HG03135 (cell line): ENCODE measurements at regions not wholly inside any gene's neighbourhood (a gene's known extent, or its start where the extent isn't known, plus 50 kb on each side); places are given as distances from the start of the nearest gene placed in this dataset.

Source experiments
- ATAC-seq: cut with Tn5 transposase; IDR thresholded peaks from one replicate; pipeline ENCODE4 v1.9.1; 2021; ENCODE audit warnings: mild to moderate bottlenecking, moderate library complexity; ENCODE audit not compliant: unreplicated experiment

GRCh38 chr1:162970021-162970420, 99.1 kb upstream of the RGS4 start:
- ATAC-seq: no peak

GRCh38 chr1:162966613-162967012, 102.5 kb upstream of the RGS4 start:
- no peak for ATAC-seq

- no peak for ATAC-seq
These were observed 103.9 kb upstream of the CCDC190 start for GRCh38 chr1:162964901-162965300.

GRCh38 chr1:162956922-162957321, 95.9 kb upstream of the CCDC190 start:
- ATAC-seq: no peak

- no peak for ATAC-seq
These were observed 93.8 kb upstream of the CCDC190 start for GRCh38 chr1:162954824-162955223.

- ATAC-seq: no peak
These were observed 92.0 kb upstream of the CCDC190 start for GRCh38 chr1:162952956-162953355.

- peak; percentile 91 for ATAC-seq
These were observed 90.8 kb upstream of the CCDC190 start for GRCh38 chr1:162951553-162952315.

GRCh38 chr1:162950187-162950586, 89.2 kb upstream of the CCDC190 start:
- no peak for ATAC-seq

GRCh38 chr1:162946701-162947100, 85.7 kb upstream of the CCDC190 start:
- ATAC-seq: no peak

GRCh38 chr1:162944974-162945674, 84.1 kb upstream of the CCDC190 start:
- no peak for ATAC-seq

- ATAC-seq: no peak
These were observed 82.6 kb upstream of the CCDC190 start for GRCh38 chr1:162943622-162944021.

- ATAC-seq: no peak
These were observed 82.1 kb upstream of the CCDC190 start for GRCh38 chr1:162942916-162943559.

- no peak for ATAC-seq
These were observed 80.0 kb upstream of the CCDC190 start for GRCh38 chr1:162941024-162941423.

GRCh38 chr1:162939035-162939434, 78.1 kb upstream of the CCDC190 start:
- no peak for ATAC-seq

- no peak for ATAC-seq
These were observed 76.9 kb upstream of the CCDC190 start for GRCh38 chr1:162937716-162938395.

GRCh38 chr1:162930976-162931560, 70.1 kb upstream of the CCDC190 start:
- no peak for ATAC-seq

GRCh38 chr1:162930532-162930931, 69.6 kb upstream of the CCDC190 start:
- no peak for ATAC-seq

GRCh38 chr1:162929177-162929576, 68.2 kb upstream of the CCDC190 start:
- ATAC-seq: no peak

- ATAC-seq: no peak
These were observed 67.2 kb upstream of the CCDC190 start for GRCh38 chr1:162928141-162928540.

GRCh38 chr1:162927421-162927820, 66.4 kb upstream of the CCDC190 start:
- ATAC-seq: no peak

- ATAC-seq: no peak
These were observed 65.9 kb upstream of the CCDC190 start for GRCh38 chr1:162926906-162927305.
